ENCODE measurements at regions not wholly inside any gene's neighbourhood (a gene's known extent, or its start where the extent isn't known, plus 50 kb on each side); places are given as distances from the start of the nearest gene placed in this dataset.
"Not testable (repeated sequence)": the region's sequence is repeated elsewhere in the genome, so short reads cannot be mapped to it uniquely, and the experiment has no call there.

DNA sequence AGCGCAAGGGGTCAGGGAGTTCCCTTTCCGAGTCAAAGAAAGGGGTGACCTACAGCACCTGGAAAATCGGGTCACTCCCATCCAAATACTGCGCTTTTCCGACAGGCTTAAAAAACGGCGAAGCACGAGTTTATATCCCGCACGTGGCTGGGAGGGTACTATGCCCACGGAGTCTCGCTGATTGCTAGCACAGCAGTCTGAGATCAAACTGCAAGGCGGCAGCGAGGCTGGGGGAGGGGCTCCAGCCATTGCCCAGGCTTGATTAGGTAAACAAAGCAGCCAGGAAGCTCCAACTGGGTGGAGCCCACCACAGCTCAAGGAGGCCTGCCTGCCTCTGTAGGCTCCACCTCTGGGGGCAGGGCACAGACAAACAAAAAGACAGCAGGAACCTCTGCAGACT is 735.1 kb downstream of the TTLL7 start:
- CTCF ChIA-PET; DNase-seq; H3K9me3 Mint-ChIP-seq (ENCODE audit: insufficient read depth); H3K27ac Mint-ChIP-seq; POLR2A ChIA-PET; H3K4me1 Mint-ChIP-seq (ENCODE audit: low read depth); H3K4me3 Mint-ChIP-seq; H3K27me3 Mint-ChIP-seq (ENCODE audit: low read depth); ATAC-seq; H3K36me3 Mint-ChIP-seq (ENCODE audit: low read depth): not testable (repeated sequence)

DNA sequence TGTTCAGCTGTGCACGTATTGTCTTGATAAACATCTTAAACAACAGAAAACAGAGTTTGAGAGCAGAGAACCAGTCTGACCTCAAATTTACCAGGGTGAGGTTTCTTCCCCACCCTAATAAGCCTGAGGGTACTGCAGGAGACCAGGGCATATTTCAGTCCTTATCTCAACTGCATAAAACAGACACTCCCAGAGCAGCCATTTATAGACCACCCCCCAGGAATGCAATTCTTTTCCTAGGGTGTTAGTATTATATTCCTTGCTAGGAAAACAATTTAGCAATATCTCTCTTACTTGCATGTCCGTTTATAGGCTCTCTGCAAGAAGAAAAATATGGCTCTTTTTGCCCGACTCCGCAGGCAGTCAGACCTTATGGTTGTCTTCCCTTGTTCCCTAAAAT is 747.2 kb downstream of the TTLL7 start:
- H3K9me3 Mint-ChIP-seq (ENCODE audit: insufficient read depth); H3K4me3 Mint-ChIP-seq; ATAC-seq; H3K36me3 Mint-ChIP-seq (ENCODE audit: low read depth); CTCF ChIA-PET; H3K27me3 Mint-ChIP-seq (ENCODE audit: low read depth); DNase-seq; POLR2A ChIA-PET; H3K4me1 Mint-ChIP-seq (ENCODE audit: low read depth); H3K27ac Mint-ChIP-seq: not testable (repeated sequence)

DNA sequence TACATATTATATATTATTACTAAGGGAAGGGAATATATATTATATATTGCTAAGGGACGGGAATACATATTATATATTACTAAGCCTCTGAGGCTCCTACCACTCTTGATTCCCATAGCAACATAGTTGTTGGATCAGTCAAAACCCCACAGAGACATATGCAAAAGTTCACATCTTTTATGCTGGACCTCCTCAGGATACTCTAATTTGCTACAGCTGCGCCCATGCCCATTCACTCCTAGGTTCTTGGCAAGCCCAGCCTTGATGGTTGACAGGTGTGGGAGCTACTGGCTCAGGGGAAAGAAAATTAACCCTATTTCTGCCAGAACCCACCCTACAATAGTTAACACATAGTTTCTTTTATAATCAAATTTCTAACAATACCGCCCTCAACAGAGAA is 752.2 kb downstream of the TTLL7 start:
- DNase-seq; H3K4me1 Mint-ChIP-seq (ENCODE audit: low read depth); H3K4me3 Mint-ChIP-seq; H3K9me3 Mint-ChIP-seq (ENCODE audit: insufficient read depth); POLR2A ChIA-PET; CTCF ChIA-PET; H3K27me3 Mint-ChIP-seq (ENCODE audit: low read depth); H3K36me3 Mint-ChIP-seq (ENCODE audit: low read depth); ATAC-seq; H3K27ac Mint-ChIP-seq: not testable (repeated sequence)

DNA sequence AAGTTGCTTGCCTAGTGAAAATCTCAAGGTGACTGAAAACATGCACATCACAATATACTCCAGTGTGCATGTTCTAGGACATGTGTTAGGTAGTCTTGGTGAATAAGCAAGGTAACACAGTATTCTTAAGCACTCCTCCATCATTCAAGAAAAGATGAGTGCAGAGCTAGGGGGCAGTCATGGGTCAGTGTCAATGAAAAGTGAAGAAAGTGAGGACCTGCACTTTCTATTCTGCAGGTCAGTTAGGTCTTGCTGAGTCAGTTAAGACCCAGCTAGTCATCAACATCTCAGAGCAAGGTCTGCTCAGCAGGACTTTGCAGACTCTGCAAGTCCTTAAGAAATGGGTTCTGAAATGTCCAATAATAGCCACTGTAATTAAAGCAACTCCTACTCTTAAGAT is 754.1 kb downstream of the TTLL7 start:
- DNase-seq; POLR2A ChIA-PET; ATAC-seq; H3K27me3 Mint-ChIP-seq (ENCODE audit: low read depth); H3K36me3 Mint-ChIP-seq (ENCODE audit: low read depth); H3K4me3 Mint-ChIP-seq; H3K27ac Mint-ChIP-seq; CTCF ChIA-PET; H3K4me1 Mint-ChIP-seq (ENCODE audit: low read depth); H3K9me3 Mint-ChIP-seq (ENCODE audit: insufficient read depth): not testable (repeated sequence)

DNA sequence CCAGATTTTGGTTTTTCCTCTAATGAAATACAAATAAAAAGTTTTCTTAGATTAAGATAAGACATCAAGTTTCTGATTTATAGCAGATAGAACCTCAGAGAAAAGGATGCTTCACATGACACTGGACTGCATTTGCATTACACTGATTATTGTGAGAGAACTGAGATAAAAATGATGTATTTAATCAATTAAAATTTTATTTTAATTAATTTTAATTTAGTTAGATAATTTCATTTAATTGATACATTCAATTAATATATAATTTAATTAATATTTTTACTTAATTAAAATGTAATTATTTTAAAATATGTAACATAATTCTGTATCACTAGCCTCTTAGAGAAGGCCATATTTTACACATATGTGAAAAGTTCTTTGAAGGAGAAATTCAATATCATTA is 759.4 kb downstream of the TTLL7 start:
- H3K4me3 Mint-ChIP-seq; H3K36me3 Mint-ChIP-seq (ENCODE audit: low read depth); H3K9me3 Mint-ChIP-seq (ENCODE audit: insufficient read depth); H3K4me1 Mint-ChIP-seq (ENCODE audit: low read depth); POLR2A ChIA-PET; H3K27me3 Mint-ChIP-seq (ENCODE audit: low read depth); CTCF ChIA-PET; H3K27ac Mint-ChIP-seq; ATAC-seq; DNase-seq: not testable (repeated sequence)

DNA sequence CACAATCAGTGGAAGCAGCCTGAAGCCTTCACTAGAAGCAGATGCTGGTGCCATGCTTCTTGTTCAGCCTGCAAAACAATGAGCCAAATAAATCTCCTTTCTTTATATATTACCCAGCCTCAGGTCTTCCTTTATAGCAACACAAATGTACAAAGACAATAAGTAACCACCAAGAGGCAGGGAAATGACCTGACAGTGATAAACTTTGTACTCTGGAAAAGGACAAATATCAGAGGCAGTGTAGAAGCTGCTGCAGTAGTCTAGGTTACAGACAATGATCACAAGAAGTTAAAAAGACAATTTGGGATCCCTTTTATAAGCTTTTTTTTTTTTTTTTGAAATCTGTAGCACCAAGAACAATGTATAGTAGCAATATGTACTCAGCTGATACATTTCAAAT is 760.3 kb downstream of the TTLL7 start:
- H3K9me3 Mint-ChIP-seq (ENCODE audit: insufficient read depth); H3K27me3 Mint-ChIP-seq (ENCODE audit: low read depth); CTCF ChIA-PET; ATAC-seq; H3K4me1 Mint-ChIP-seq (ENCODE audit: low read depth); H3K36me3 Mint-ChIP-seq (ENCODE audit: low read depth); H3K27ac Mint-ChIP-seq; DNase-seq; H3K4me3 Mint-ChIP-seq; POLR2A ChIA-PET: not testable (repeated sequence)

DNA sequence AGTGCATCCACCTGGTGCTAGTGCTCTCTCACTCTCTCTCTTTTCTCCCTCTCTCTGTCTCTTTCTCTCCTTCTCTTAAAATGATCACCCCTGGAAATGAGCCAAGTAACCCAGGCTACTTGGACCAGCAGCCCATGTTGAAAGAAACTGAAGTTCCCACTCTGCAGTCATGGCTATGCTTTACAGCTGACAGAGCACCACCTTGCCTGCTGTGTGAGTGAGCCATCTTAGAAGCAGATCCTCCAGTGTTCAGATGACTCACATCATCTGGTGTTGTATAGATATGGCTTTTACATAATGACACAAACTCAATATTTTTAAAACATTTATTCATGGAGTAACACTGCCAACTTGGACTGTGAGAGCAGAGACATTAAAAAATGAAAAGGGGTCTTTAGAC is 779.1 kb downstream of the TTLL7 start:
- H3K27ac Mint-ChIP-seq; DNase-seq; H3K4me1 Mint-ChIP-seq (ENCODE audit: low read depth); H3K36me3 Mint-ChIP-seq (ENCODE audit: low read depth); POLR2A ChIA-PET; ATAC-seq; CTCF ChIA-PET; H3K27me3 Mint-ChIP-seq (ENCODE audit: low read depth); H3K9me3 Mint-ChIP-seq (ENCODE audit: insufficient read depth); H3K4me3 Mint-ChIP-seq: not testable (repeated sequence)

DNA sequence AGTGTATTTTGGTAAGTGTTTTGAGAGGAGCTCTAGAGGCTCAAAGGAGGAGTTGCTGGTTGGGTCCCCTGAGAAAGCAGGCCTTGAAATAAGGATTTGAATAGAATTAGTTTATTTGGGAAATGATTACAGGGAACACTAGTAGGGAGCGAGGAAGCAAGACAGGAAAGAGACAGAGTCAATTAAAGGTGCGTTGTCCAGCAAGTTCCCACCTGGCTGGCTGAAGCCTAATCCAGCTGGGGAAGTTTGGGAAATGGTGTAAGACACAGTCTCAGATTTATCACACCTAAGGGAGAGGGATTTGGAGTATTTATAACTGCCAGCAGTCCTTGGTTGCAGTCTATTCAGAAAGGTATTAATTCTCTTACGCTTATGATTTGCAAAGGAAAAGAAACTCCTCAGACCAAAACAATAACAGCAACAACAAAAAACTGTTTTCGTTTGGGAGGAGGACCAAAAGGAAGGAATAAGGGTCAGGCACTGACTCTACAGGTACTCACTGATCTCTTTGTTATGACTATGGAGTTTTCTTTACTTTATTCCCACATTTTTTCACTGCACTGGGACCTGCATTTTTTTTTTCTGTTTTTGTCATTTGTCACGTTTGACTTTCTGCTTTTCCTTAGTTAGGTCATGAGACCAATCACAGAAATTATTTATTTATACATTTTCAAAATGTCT is 780.8 kb downstream of the TTLL7 start:
- H3K27ac Mint-ChIP-seq; H3K4me3 Mint-ChIP-seq; H3K27me3 Mint-ChIP-seq (ENCODE audit: low read depth); POLR2A ChIA-PET; CTCF ChIA-PET; H3K9me3 Mint-ChIP-seq (ENCODE audit: insufficient read depth); DNase-seq; H3K4me1 Mint-ChIP-seq (ENCODE audit: low read depth); H3K36me3 Mint-ChIP-seq (ENCODE audit: low read depth); ATAC-seq: not testable (repeated sequence)

DNA sequence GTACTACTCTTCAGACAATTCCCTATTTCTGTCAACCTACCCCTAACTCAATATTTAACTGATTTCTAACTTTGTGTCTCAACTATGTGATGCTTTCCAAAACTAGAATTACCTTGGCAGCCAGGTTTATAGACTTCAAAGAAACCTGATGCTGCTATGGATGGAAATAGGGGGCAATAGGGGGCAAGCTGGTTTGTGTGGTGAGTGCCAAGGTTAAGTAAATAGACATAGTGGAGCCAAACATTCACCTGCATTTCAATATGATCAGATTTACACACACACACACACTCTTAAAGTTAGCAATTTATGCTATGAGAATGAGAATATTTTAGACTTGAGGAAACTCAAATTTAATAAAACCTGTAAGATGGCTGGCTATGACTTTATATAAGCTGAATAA is 784.6 kb downstream of the TTLL7 start:
- H3K4me3 Mint-ChIP-seq; H3K36me3 Mint-ChIP-seq (ENCODE audit: low read depth); POLR2A ChIA-PET; H3K9me3 Mint-ChIP-seq (ENCODE audit: insufficient read depth); CTCF ChIA-PET; H3K4me1 Mint-ChIP-seq (ENCODE audit: low read depth); ATAC-seq; DNase-seq; H3K27ac Mint-ChIP-seq; H3K27me3 Mint-ChIP-seq (ENCODE audit: low read depth): not testable (repeated sequence)

DNA sequence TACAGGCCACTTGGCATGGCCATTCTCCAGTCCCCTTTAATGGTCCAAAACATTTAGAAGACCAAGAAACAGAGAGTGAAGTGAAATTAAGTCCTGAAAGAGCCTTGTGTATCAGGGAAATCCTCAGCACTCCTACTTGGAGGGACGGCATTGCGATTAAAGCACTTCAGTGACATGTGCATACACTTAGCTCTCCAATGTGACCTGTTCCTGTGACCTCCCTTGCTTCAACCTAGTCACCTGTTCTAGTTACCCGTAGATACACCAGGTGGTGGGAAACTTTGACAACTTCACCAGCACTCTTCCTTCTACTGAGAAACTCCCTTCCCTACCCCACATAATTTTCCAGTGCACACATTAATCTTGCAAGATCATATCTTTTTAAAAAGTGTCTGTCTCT is 785.3 kb downstream of the TTLL7 start:
- POLR2A ChIA-PET; DNase-seq; H3K4me1 Mint-ChIP-seq (ENCODE audit: low read depth); H3K4me3 Mint-ChIP-seq; H3K27me3 Mint-ChIP-seq (ENCODE audit: low read depth); H3K9me3 Mint-ChIP-seq (ENCODE audit: insufficient read depth); CTCF ChIA-PET; H3K36me3 Mint-ChIP-seq (ENCODE audit: low read depth); H3K27ac Mint-ChIP-seq; ATAC-seq: not testable (repeated sequence)

DNA sequence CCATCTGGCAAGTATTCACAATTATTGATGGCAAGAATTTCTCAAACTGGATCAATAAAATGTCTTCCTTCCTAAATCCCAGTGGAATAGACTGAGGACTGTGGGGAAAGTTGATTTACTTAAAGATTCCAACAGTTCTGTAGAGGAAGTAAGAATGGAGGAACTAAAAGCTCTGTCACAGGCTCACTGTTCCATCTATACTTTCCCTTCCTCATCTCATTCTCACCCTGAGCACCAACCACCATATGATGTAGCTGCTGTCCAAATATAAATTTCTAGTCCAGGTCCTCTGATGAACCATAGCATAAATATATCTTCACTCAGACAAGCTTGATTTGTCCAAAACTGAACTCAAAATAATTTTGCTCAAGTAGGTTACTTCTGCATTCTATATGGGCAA is 786.9 kb downstream of the TTLL7 start:
- H3K9me3 Mint-ChIP-seq (ENCODE audit: insufficient read depth); H3K27me3 Mint-ChIP-seq (ENCODE audit: low read depth); H3K4me3 Mint-ChIP-seq; ATAC-seq; H3K27ac Mint-ChIP-seq; DNase-seq; H3K36me3 Mint-ChIP-seq (ENCODE audit: low read depth); POLR2A ChIA-PET; CTCF ChIA-PET; H3K4me1 Mint-ChIP-seq (ENCODE audit: low read depth): not testable (repeated sequence)

DNA sequence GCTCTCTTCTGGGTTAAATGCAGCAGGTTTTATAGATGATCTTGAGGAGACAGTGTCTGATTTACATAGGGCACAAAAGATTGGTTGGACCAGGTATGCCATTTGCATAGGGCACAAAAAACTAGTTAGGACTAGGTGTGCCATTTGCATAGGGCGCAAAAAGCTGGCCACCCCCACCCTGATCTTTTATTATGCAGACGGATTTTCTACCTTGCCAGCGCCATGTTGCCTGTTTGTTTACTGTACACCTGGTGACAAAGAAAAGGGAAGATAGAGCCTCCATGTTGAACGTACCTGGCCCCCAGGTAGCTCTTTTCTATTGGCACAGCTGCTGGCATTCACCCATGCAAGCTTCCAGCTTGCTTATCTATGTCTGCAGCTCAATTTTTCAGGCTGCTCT is 790.4 kb downstream of the TTLL7 start:
- ATAC-seq; H3K36me3 Mint-ChIP-seq (ENCODE audit: low read depth); H3K27ac Mint-ChIP-seq; DNase-seq; H3K9me3 Mint-ChIP-seq (ENCODE audit: insufficient read depth); H3K4me3 Mint-ChIP-seq; CTCF ChIA-PET; H3K27me3 Mint-ChIP-seq (ENCODE audit: low read depth); H3K4me1 Mint-ChIP-seq (ENCODE audit: low read depth); POLR2A ChIA-PET: not testable (repeated sequence)

DNA sequence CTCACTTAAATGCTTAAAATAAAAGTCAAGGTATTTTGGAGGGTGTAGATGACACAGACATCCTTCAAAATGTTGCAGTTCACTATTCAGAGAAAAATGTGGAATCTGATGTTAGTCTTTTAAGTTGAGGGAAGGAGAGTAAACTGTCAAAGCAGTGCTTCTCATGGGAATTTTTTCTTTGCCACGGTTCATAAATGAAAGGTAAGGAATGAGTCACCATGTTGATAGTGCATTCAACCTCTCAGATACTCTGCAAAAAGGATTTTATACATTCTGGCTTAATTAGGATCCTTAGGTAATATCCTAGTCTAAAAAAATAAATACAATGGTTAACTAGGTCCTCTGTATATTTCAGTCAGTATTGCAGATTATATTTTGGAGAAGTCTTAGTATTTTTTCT is 804.3 kb downstream of the TTLL7 start:
- H3K36me3 Mint-ChIP-seq (ENCODE audit: low read depth); DNase-seq; CTCF ChIA-PET; H3K4me1 Mint-ChIP-seq (ENCODE audit: low read depth); H3K27ac Mint-ChIP-seq; H3K4me3 Mint-ChIP-seq; ATAC-seq; H3K27me3 Mint-ChIP-seq (ENCODE audit: low read depth); POLR2A ChIA-PET; H3K9me3 Mint-ChIP-seq (ENCODE audit: insufficient read depth): not testable (repeated sequence)

Data from activated CD8-positive, alpha-beta T cell treated with anti-CD3 and anti-CD28 coated beads, Interleukin-2, amount 10 ng/mL, durations not matched to agents 7 days and 5 days (primary cell).